K562 (cell line): ENCODE measurements at regions not wholly inside any gene's neighbourhood (a gene's known extent, or its start where the extent isn't known, plus 50 kb on each side); places are given as distances from the start of the nearest gene placed in this dataset.

Experiments used
- ETS1 ChIP-seq: conservative IDR thresholded peaks from 2 replicates; pipeline ENCODE4 v1.6.1; 2011; ENCODE audit warnings: low read depth, mild to moderate bottlenecking, low read length; ENCODE audit not compliant: control insufficient read depth
- SPI1 ChIP-seq: IDR thresholded peaks from 2 replicates; pipeline ENCODE4 v1.6.1; 2011; ENCODE audit warnings: low read depth, low read length, control low read depth, borderline replicate concordance
- THRAP3 ChIP-seq: fragments of 450-650 bp; IDR thresholded peaks from 2 replicates; pipeline ENCODE4 v1.6.1; 2016; ENCODE audit warnings: mild to moderate bottlenecking, inconsistent platforms, borderline replicate concordance
- ZNF407 ChIP-seq: fragments of 450-650 bp; IDR thresholded peaks from 2 replicates; pipeline ENCODE4 v1.6.1; 2016; ENCODE audit warnings: low read depth

- TF ChIP-seq ZNF407 (no peak), SPI1 (no peak), THRAP3 (no peak), ETS1 (no peak)
- TF ChIP-seq, all 486 proteins: peak for 0
Observed at GRCh38 chr18:27366151-27366550, 181.0 kb upstream of the CHST9 start (continued).
